Retina (tissue), 1 donor: ENCODE measurements at regions not wholly inside any gene's neighbourhood (a gene's known extent, or its start where the extent isn't known, plus 50 kb on each side); places are given as distances from the start of the nearest gene placed in this dataset.

Experiments used
- DNase-seq: peaks from one replicate; pipeline ENCODE4 v3.0.0-alpha.2; 2016

DNA sequence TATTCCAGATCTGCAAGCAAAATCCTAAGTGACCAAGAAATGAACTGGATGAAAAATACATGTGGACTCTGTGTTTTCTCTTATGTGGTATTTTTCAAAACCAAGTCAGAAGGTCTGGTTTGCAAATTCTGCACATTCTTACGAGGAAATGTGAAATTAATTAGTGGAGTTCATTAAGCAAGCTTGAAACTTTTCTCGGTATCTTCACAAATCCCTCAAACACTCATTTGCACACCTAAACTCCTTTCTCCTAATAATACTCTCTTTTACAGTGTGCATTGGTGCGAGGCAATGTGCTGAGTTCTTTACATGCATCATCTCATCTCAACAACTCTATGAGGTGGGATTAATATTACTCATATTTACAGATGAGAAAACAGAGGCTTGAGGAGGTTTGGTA lies 82.1 kb downstream of the MTERF1 start:
- DNase-seq, result no peak

DNA sequence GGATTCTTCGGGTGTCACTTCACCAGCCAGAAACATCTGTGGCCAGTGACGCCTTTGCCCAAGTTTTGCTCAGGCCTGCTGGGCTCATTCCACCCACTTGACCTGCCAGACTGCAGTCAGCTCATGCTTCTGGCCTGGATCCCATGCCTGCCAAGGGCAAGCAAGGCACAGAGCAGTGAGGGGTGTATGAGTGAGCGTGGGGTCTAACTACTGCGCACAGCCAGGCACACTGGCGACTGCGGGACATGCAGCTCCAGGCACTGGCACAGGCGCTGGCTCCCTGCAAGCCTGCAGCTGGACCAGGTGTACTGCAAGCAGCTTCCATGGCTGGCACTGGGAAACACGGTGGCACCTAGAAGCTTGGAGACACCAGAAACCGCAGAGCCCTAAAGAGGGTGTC lies 80.1 kb downstream of the MTERF1 start:
- no peak for DNase-seq

DNA sequence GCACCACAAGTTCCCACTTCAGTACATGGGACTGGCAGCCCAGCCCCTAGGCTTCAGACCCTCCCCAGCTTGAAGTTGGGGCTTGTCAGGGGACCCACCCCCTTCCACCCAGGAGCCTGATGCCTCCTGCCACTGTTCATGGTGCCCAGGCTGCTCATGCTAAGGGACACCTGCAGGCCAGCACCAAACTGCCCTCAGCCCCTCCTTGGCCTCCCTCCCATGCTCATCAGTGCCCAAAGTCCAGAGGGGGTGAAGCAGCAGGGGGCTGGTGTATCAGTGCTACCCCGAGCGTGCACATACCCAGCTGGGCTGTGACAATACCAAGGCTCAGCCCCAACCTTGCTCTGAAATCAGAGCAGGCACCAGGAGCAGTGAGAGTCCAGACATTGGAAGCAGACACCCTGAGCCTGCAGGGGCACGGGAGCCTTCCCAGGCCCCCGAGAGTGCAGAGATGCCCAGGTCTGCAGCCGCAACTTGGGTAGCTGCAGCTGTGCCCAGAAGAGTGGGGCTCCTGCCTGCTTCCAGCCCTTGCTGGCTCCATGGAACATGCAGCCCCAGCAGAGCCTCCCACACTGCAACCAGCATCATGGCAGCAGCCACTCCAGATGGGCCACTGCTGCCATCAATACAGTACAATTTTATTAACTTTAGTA lies 79.0 kb downstream of the MTERF1 start:
- no peak for DNase-seq

DNA sequence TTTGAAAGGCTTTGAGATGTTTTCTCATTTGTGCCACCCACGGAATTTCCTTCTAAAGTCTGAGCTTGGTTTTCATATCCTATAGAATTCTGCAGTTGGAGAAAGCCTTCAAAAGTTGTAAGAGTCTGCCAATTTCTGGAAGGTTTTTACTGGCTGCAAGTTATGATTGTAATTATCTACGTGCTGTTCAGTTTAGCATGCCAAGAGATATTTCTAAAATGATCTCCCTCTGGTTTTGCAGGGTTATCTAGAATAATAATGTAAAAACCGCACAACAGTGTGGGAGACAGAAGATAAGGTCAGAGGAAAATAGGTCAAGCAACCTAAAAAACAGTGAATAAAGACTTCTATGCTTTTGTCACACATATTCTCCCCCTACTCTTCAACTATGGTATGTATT lies 69.3 kb downstream of the MTERF1 start:
- DNase-seq, result no peak

GRCh38 chr7:91811641-91812040 lies 68.9 kb downstream of the MTERF1 start:
- DNase-seq, result no peak

DNA sequence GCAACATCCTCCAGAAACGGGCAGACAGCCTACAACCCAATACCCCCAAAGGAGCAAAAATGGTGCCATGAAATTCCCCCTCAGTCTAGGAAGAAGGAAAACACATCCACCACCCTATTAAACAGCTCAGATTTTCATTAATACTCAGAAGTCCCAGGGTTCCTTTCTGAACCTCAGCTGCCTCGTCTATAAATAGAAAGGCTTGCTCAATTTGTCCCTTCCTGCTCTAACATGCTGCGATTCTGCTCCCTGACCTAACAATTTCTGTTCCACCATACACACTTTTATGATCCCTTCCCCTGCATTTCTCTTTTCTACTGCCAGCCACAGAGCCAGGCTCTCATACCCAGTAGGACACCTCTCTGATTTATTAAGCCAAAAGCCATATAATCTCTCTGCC lies 68.1 kb downstream of the MTERF1 start:
- no peak for DNase-seq

GRCh38 chr7:91814189-91814588 lies 66.3 kb downstream of the MTERF1 start:
- DNase-seq, result no peak
